HEK293 (cell line): ENCODE measurements at regions not wholly inside any gene's neighbourhood (a gene's known extent, or its start where the extent isn't known, plus 50 kb on each side); places are given as distances from the start of the nearest gene placed in this dataset.
A peak's percentile ranks its signal among the peaks of the same experiment; 100 is the strongest.

Experiments used
- CTCF ChIA-PET: fragments of 350-600 bp; formaldehyde crosslinking; extraction: SDS; loops from one replicate; lab custom pipeline; 2021; ENCODE audit warnings: antibody characterized with exemption; lab: Yijun Ruan, JAX
- POLR2A ChIA-PET: fragments of 300-600 bp; formaldehyde crosslinking; extraction: SDS; loops from one replicate; lab custom pipeline; 2020; ENCODE audit warnings: antibody characterized with exemption, inconsistent platforms; lab: Yijun Ruan, JAX
- H3K27ac ChIP-seq: fragments of 200-500 bp; sonication (Bioruptor generic); 2 replicates; pipeline ENCODE4 v1.5.1; 2014; ENCODE audit warnings: low read depth, low read length, control low read depth, inconsistent platforms; ENCODE audit errors: extremely low read depth
- H3K36me3 ChIP-seq, 2 experiments: fragments of 200-500 bp in 1 of 2; sonication (Bioruptor generic) in 1 of 2; 1 replicate in 1 of 2; 2 replicates in 1 of 2; pipeline ENCODE4 v1.5.1; 2014 to 2017; ENCODE audit warnings: inconsistent platforms in 2 of 2, low read length in 2 of 2; ENCODE audit not compliant: control insufficient read depth in 2 of 2, insufficient read depth in 1 of 2
- H3K4me1 ChIP-seq: fragments of 200-500 bp; sonication (Bioruptor generic); 2 replicates; pipeline ENCODE4 v1.5.1; 2014; ENCODE audit warnings: mild to moderate bottlenecking, low read length, inconsistent platforms; ENCODE audit not compliant: control insufficient read depth, insufficient read depth
- H3K4me3 ChIP-seq: 2 replicates; pipeline ENCODE4 v1.5.1; 2011; ENCODE audit warnings: low read depth, mild to moderate bottlenecking, control low read depth, low read length, moderate library complexity
- H3K9me3 ChIP-seq: fragments of 200-500 bp; sonication (Bioruptor generic); 2 replicates; pipeline ENCODE4 v1.5.1; 2014; ENCODE audit warnings: low read depth, low read length, inconsistent platforms; ENCODE audit not compliant: control insufficient read depth, insufficient read depth
- GFI1B ChIP-seq: fragments of 450-650 bp; formaldehyde crosslinking; IDR thresholded peaks from 2 replicates; pipeline ENCODE4 v1.5.1; 2016; ENCODE audit warnings: missing biosample characterization, missing genetic modification characterization
- HOXD13 ChIP-seq: sonication (generic); formaldehyde crosslinking; IDR thresholded peaks from 2 replicates; pipeline ENCODE4 v1.8.0; 2022; ENCODE audit warnings: missing genetic modification reagents, borderline replicate concordance
- KLF1 ChIP-seq: fragments of 450-650 bp; formaldehyde crosslinking; IDR thresholded peaks from 2 replicates; pipeline ENCODE4 v1.5.1; 2016; ENCODE audit warnings: missing biosample characterization, missing genetic modification characterization
- PRDM2 ChIP-seq: fragments of 450-650 bp; formaldehyde crosslinking; IDR thresholded peaks from 2 replicates; pipeline ENCODE4 v1.5.1; 2016; ENCODE audit warnings: missing biosample characterization, missing genetic modification characterization, borderline replicate concordance
- SCRT2 ChIP-seq: fragments of 450-650 bp; formaldehyde crosslinking; IDR thresholded peaks from 2 replicates; pipeline ENCODE4 v1.5.1; 2016; ENCODE audit warnings: missing biosample characterization, missing genetic modification characterization
- TCF7L2 ChIP-seq: IDR thresholded peaks from 2 replicates; pipeline ENCODE4 v1.6.1; 2011; ENCODE audit warnings: low read depth, mild to moderate bottlenecking, inconsistent platforms, low read length, moderate library complexity, borderline replicate concordance
- ZNF239 ChIP-seq: fragments of 450-650 bp; formaldehyde crosslinking; IDR thresholded peaks from 2 replicates; pipeline ENCODE4 v1.5.1; 2016; ENCODE audit warnings: missing biosample characterization, missing genetic modification characterization
- ZNF335 ChIP-seq: fragments of 450-650 bp; formaldehyde crosslinking; conservative IDR thresholded peaks from 2 replicates; pipeline ENCODE4 v1.5.1; 2016; ENCODE audit warnings: missing biosample characterization, missing genetic modification characterization
- ZNF350 ChIP-seq: fragments of 450-650 bp; formaldehyde crosslinking; IDR thresholded peaks from 2 replicates; pipeline ENCODE4 v1.5.0; 2017; ENCODE audit warnings: missing biosample characterization, mild to moderate bottlenecking, missing genetic modification characterization
- ZNF658 ChIP-seq: fragments of 450-650 bp; formaldehyde crosslinking; IDR thresholded peaks from 2 replicates; pipeline ENCODE4; 2016; ENCODE audit warnings: missing biosample characterization, missing genetic modification characterization
- ZNF660 ChIP-seq: fragments of 450-650 bp; IDR thresholded peaks from 2 replicates; pipeline ENCODE4 v1.5.1; 2018; ENCODE audit warnings: missing biosample characterization, mild to moderate bottlenecking, missing genetic modification characterization
- ZNF785 ChIP-seq: fragments of 450-650 bp; formaldehyde crosslinking; IDR thresholded peaks from 2 replicates; pipeline ENCODE4 v1.5.1; 2016; ENCODE audit warnings: missing biosample characterization, missing genetic modification characterization
- ZSCAN16 ChIP-seq: fragments of 450-650 bp; formaldehyde crosslinking; IDR thresholded peaks from 2 replicates; pipeline ENCODE4 v1.5.1; 2016; ENCODE audit warnings: missing biosample characterization, missing genetic modification characterization
- TF ChIP-seq, protein P1 (sequence below): fragments of 450-650 bp; formaldehyde crosslinking; IDR thresholded peaks from 2 replicates; pipeline ENCODE4 v1.5.1; 2016; ENCODE audit warnings: missing biosample characterization, missing genetic modification characterization, borderline replicate concordance

DNA sequence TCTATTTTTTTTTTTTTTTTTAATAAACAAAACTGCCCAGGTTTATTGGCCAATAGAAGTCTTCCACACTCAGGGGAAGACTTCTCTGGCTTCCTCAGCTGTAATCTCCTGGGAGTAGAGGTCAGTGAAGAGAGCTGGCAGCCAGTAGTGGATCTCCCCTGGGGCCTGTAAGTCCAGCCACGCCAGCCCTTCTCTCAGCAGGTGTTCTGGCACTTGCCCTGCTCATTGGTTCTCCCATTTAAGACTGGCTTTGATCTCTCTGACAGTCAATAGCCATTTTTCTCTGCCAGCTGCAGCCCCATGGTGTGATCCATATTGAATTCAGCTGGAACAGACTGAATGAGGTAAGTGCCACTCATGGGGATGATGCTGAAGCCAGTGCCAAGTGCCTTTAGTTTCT, 170.6 kb upstream of the SPHKAP start:
- no peaks in the 10 kb centered on the region for H3K36me3 ChIP-seq
- TF ChIP-seq TCF7L2 (peak; percentile 66; the same call in 1 of the 2 replicates), ZNF350 (tag by site-specific recombination) (no peak), GFI1B (tag by site-specific recombination) (no peak)
- no peaks in the 10 kb centered on the region for H3K4me1 ChIP-seq
- no peak overlapping the region for H3K27ac ChIP-seq
- CTCF ChIA-PET: no interaction called here
- POLR2A ChIA-PET: no interaction called here
- no peaks in the 10 kb centered on the region for H3K9me3 ChIP-seq
- no peak overlapping the region for H3K4me3 ChIP-seq

DNA sequence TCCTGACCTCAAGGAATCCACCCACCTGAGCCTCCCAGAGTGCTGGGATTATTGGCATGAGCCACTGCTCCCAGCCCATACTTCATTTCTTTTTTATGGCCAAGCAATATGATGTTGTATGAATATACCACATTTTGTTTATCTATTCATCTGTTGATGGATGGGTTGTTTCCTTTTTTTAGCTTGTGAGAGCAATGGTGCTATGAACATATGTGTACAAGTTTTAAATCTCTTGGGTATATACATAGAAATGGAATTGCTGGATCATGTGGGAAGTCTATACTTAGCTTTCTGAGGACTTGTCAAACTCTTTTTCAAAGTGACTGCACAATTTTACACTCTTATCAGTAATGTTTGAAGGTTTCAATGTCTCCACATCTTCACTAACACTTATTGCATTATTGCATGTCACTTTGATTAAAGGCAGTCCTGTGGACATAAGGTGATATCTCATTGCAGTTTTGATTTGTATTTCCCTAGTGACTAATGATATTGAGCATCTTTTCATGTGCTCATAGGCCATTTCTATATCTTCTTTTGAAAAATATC, 167.1 kb upstream of the SPHKAP start:
- H3K9me3 ChIP-seq: no peaks in the 10 kb centered on the region
- POLR2A ChIA-PET: no interaction called here
- no peaks in the 10 kb centered on the region for H3K36me3 ChIP-seq
- H3K4me3 ChIP-seq: no peak overlapping the region
- no peaks in the 10 kb centered on the region for H3K4me1 ChIP-seq
- H3K27ac ChIP-seq: no peak overlapping the region
- CTCF ChIA-PET: no interaction called here
- no peak for TF ChIP-seq ZNF660 (tag by site-specific recombination)

DNA sequence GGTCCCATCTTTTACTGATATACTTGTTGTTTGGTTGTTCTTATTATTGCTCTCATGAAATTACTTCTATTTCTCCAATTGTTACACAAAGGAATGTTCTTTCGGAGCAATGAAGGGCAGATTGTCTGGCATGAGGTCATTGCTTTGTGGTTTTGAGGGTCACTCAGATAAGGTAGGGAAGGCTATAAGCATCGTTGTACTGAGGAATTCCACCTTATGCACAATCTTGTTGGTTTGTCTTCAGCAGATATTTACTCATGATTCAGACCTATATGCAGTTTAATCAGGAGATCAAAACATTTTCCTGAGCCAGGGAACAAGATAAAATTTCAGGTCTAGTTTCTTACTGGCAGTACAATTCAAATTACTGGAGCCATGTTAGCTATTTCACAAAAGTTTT, 163.0 kb upstream of the SPHKAP start:
- no peaks in the 10 kb centered on the region for H3K36me3 ChIP-seq
- H3K9me3 ChIP-seq: no peaks in the 10 kb centered on the region
- no peaks in the 10 kb centered on the region for H3K4me1 ChIP-seq
- ChIA-PET CTCF (interaction anchor here (0.7 kb wide), 1 partner anchor 9 kb away, joined by 3 read pairs; no protein-coding TSS in a partner anchor), POLR2A (no interaction called here)
- no peak overlapping the region for H3K4me3 ChIP-seq
- no peak overlapping the region for H3K27ac ChIP-seq
- no peak for TF ChIP-seq KLF1 (tag by site-specific recombination)
- TF ChIP-seq HOXD13: no peak
- no peak for TF ChIP-seq ZNF239 (tag by site-specific recombination)
- TF ChIP-seq, protein P1, sequence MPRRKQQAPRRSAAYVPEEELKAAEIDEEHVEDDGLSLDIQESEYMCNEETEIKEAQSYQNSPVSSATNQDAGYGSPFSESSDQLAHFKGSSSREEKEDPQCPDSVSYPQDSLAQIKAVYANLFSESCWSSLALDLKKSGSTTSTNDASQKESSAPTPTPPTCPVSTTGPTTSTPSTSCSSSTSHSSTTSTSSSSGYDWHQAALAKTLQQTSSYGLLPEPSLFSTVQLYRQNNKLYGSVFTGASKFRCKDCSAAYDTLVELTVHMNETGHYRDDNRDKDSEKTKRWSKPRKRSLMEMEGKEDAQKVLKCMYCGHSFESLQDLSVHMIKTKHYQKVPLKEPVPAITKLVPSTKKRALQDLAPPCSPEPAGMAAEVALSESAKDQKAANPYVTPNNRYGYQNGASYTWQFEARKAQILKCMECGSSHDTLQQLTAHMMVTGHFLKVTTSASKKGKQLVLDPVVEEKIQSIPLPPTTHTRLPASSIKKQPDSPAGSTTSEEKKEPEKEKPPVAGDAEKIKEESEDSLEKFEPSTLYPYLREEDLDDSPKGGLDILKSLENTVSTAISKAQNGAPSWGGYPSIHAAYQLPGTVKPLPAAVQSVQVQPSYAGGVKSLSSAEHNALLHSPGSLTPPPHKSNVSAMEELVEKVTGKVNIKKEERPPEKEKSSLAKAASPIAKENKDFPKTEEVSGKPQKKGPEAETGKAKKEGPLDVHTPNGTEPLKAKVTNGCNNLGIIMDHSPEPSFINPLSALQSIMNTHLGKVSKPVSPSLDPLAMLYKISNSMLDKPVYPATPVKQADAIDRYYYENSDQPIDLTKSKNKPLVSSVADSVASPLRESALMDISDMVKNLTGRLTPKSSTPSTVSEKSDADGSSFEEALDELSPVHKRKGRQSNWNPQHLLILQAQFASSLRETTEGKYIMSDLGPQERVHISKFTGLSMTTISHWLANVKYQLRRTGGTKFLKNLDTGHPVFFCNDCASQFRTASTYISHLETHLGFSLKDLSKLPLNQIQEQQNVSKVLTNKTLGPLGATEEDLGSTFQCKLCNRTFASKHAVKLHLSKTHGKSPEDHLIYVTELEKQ (tag by site-specific recombination): no peak

DNA sequence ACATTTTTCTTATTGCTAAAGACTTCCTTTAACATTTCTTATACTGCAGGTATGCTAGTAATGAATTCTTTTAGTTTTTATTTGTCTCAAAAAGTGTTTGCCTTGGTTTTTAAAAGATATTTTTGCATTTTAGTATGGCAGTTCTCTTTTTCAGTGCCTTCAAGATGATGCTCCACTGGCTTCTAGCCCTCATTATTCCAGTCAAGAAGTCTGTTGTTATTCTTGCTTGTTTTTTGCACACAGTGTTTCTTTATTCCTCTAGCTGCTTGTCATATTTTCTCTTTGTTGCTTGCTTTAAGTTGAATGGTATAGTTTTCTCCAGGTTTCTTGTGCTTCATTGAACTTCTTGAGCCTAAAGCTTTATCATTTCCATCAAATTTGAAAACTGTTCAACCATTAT, 158.0 kb upstream of the SPHKAP start:
- ChIA-PET POLR2A (no interaction called here), CTCF (no interaction called here)
- no peak overlapping the region for H3K4me3 ChIP-seq
- H3K36me3 ChIP-seq: no peaks in the 10 kb centered on the region
- H3K4me1 ChIP-seq: no peaks in the 10 kb centered on the region
- no peak overlapping the region for H3K27ac ChIP-seq
- H3K9me3 ChIP-seq: no peaks in the 10 kb centered on the region
- no peak for TF ChIP-seq ZSCAN16 (tag by site-specific recombination)
- no peak for TF ChIP-seq ZNF785 (tag by site-specific recombination)
- no peak for TF ChIP-seq ZNF335 (tag by site-specific recombination)
- TF ChIP-seq ZNF239 (tag by site-specific recombination): no peak
- no peak for TF ChIP-seq ZNF658 (tag by site-specific recombination)
- no peak for TF ChIP-seq PRDM2 (tag by site-specific recombination)
- no peak for TF ChIP-seq SCRT2 (tag by site-specific recombination)
